HG03439 (cell line): ENCODE measurements at regions not wholly inside any gene's neighbourhood (a gene's known extent, or its start where the extent isn't known, plus 50 kb on each side); places are given as distances from the start of the nearest gene placed in this dataset.

Experiments used
- ATAC-seq: cut with Tn5 transposase; IDR thresholded peaks from one replicate; pipeline ENCODE4 v1.9.1; 2021; ENCODE audit warnings: mild to moderate bottlenecking, moderate library complexity; ENCODE audit not compliant: unreplicated experiment

DNA sequence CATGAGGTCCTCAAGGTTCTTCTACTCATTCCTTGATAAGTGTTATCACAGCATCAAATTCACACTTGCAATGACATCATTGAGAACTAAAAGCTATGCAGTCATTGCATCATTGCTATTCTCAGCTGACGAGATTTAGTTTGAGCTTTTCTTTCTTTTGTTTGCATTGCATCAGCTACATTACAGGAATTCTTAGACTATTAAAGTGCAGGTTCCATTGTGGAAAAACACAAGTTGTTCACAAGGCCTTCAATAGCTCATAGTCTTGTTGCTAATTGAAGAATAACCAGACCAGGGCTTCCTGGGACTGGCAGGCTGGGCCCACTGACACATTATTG, 139.3 kb downstream of the CXCL12 start:
- ATAC-seq = no peak

DNA sequence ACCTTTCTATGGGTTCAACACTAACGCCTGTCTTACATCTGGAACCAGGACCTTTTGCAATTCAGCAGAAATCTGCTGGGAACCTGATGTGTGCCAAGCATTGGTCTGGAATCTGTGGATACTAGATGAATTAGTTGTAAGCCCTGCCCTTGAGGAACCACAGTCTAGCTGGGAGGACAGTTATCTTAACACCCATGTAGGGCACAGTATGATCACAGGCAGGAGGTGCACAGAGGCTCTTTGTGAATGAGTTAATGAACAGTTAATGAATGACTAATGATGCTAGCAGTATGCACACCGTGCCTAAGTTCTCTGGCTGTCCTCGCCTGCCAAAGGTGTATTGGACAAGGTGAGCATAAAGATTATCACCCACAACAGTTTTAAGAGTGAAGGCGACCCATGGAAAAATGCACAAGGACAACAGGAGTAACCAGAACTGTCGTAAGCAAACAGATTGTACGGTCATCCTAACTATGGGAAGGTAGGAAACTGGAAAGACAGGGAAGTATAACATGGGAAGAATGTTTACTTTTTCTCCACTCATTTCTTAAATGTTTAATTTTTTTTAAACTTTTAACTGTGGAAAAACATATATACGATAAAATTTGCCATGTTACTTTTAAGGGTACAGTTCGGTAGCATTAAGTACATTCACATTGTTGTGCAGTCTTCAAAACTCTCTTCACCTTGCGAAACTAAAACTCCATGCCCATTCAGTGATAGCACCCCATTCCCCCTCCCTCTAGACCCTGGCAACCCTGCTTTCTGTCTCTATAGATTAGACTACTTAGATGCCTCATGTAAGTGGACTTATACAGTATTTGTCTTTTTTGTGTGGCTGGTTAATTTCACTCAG, 139.9 kb downstream of the CXCL12 start:
- ATAC-seq = no peak

DNA sequence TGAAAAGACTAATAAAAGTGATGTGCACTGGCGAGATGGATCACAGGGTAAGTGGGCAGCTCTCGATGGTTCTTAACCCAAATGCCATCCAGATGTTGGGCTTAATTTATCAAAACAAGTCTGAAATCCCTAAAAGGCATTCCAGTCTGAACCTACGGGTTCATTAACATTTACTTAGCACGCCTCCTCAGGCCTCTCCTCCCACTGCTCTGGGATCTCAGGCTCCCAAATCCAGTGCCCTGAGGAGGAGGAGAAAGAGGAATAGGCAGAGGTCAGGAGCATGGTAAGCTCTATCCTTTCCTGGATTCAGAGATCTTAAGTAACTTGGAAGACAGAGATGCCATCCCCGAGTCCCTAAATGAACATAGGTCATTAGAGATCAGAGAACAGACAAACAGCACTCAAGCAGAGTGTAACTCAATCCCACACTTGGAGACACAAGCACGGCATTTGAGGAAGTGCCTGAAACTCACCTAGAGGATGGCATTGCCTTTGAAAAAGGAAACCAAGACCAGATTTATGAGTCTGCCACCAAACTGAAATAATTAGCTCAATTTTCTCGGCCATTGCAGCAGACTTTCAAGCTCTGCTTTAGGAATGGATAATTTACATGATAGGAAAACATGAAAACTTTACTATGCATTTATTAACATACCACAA, 140.9 kb downstream of the CXCL12 start:
- ATAC-seq = no peak

DNA sequence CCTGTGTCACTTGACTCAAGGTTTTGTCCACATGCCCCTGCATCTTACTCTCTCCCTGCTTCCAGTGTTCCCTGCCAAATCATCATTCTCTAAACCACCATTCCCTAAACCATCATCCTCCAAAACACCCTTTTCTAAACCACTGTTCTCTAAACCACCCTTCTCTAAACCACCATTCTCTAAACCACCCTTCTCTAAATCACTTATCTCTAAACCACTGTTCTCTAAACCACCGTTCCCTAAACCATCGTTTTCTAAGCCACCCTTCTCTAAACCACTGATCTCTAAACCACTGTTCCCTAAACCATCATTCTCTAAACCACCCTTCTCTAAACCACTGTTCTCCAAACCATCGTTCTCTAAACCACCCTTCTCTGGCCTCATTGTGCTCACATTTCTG, 142.1 kb downstream of the CXCL12 start:
- no peak for ATAC-seq

DNA sequence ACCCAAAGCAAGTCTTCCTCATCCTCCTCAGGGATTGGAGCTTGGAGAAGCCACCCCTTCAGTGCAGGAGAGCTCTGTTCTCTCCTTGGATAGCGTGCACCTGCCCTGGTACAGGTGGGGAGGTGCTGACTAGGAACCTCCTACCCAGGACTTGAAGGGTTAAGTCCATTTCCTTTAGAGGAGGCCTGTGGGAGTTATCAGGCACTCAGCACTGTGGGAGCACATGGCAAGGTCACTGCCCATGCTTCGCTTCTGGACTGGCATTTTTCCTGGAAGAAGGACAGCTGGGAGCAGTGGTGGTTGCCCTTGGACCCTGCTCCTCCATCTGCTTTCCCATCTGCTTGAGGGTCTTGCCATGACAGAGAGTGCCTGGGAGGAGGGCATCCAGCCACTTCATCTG, 142.8 kb downstream of the CXCL12 start:
- ATAC-seq = no peak

DNA sequence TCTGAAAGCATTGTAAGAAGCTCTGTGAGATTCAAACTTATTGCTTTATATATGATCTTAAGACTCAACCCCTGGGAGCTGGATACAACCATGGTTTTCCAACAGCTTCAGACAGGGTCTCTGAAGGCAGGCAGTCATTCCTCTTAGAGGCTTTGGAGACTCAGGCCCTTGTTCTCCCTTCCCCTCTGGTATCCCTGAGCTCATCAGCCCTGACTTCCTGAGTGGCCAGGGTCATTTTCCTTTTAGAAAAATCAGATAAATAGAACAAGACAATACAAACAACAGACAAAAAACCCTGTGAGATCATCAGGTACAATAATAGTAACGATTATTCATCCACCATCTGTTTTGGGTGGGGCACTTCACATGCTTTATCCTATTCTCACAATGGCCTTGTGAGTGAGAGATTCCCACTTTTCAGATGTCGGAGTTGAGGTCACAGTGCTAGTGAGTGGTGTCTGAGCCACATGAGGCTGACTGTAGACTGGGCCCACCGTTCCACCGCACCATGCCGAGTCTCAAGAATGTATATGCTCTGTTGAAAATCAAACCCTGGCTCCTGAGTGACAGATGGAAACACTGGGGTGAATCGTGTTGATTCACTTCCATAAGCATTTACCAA, 144.2 kb downstream of the CXCL12 start:
- ATAC-seq = no peak

DNA sequence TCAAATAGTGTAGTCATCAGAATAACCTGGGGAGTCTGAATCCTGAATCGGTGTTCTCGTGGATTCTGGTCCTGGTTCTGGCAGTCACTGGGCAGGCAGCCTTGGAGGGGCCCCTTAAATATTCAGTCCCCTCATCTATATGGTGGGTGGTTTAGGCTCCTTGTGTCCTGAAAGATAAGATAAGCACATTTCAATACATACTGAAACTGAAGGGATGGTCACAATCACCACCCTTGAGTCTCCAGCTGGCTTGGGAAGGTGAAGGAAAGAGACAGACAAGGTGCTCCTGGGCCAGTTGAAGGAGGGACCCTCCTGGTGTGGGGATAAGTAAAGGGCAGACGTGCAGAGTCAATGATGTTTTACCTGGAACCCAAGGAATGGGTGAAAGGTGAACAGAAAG, 146.7 kb downstream of the CXCL12 start:
- no peak for ATAC-seq

DNA sequence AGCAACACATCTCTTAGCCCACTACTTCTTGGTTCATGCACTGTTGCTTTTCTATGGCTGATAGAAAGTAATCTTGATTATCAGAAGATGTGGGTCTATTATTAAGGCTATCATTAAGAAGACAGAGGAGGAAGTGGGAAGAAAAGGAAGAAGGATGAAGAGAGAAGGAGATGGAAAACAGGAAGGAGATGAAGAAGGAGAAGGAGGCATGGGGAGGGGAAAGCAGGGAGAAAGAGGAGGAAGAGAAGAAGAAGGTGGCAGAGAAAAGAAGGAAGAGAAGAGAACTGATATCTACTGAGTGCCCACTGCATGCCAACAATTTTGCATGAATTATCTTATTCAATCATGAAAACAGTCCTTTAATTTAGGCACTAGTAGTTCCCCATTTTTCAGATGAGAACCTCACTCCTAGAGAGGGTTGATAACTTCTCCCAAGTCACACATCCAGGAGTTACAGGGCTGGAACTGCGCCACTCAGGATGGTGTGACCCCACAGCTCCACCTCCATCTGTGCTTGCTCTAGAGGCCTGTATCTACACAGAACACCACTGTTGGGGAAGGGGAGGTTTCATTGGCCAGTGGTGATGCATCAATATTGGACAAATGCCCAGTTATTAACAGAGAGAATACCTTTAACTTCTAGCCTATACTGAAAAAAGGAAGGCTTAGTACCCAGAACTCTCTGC, 147.4 kb downstream of the CXCL12 start:
- no peak for ATAC-seq

DNA sequence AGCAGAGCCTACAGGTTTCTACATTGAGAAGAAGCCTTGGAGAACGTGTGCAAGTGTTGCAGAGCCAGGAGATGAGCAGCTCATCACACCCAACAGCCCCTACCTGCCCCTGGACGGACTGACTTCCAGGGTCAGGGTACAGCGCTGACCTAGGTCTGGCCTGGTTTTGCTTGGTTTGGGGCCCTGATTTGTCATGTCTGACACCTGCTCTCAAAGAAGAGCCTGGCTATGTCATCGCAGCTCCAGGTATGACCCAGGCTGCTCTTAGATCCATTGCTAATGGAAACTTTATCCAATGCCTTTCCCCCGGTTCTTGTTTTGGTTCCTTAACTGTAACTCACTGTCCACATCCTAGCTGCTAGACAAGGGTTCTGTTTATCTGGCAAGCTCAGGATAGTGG, 149.5 kb downstream of the CXCL12 start:
- no peak for ATAC-seq

DNA sequence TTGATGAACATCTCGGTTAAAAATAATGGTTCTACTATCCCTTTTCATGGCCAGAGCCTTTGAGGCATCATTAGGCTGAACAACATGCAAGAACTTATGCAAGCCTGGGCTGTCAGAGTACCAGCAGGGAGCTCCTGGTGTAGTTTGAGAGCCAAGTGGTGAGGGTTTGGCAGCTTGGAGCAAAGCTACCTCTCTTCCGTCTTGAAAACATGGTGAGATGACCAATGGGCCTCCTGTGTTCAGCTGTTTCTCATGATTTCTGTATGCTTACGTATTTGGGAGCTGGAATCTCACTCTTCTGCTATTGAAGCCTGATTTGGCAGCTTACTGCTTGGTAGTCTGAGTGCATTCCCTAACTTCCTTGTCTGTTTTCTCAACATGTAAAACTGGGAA, 150.4 kb downstream of the CXCL12 start:
- no peak for ATAC-seq

DNA sequence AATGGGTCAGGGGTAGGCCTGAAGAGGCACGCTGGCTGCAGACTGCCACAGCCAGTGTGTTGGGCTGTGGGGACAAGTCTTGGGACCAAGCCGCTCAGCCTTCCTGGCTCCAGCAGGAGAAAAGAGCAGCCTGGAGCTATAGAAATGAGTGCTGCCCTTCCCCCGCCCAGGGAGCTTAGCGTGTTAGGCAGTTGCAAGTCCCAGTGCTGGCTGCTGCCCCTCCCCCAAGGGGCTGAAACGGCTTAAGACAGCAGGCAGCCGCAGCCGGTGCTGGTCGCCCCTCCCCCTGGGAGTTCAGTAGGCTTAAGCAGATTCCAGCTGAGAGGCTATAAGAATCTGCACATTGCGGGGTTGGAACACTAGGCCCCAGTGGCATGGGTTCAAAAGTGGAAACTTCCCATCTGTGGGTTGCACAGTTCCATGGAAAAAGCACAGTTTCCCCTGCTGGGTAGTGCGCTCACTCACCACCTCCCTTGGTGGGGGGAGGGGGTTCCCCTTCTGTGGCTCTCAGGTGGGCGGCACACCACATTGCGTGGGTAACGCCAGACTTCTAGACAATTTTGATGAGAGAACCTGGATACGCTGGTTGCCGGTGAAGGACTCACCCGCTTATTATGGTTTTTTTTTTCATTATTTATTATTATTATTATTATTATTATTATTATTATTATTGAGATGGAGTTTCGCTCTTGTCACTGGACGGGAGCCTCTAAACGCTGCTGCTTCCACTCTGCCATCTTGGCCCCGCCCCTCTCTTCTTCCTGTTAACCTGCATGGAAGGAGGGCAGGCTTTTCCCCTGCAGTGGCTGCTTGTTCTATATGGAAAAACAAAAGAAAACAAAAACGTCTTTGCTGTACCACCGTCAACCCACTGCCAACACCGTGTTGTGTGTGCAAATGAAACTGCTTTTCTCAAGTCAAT, 151.1 kb downstream of the CXCL12 start:
- no peak for ATAC-seq

DNA sequence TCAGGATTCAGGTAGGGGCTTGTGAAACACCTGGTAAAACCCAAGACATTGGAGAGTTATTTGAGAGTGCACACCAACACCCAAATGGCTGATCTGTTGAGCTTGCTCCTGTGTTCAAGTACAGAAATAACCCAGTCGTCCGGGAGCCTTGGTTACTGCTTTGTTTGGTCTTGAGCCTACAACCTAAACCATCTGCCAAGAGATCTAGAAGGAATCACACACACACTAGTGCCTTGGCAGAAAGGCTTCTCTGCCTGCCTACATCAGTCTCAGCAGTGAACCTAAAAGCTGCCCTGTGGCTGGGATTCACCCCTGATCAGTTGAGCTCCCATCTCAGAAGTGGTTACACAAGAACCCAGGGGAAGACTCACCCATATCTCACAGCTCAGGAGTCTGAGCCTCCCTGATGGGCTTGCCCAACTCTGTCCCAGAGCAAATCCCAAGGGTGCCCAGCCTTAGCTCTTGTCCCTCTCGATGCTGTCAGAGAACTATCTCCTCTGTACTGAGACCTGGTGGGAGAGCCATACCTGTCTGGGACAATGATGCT, 167.6 kb downstream of the CXCL12 start:
- ATAC-seq = no peak

DNA sequence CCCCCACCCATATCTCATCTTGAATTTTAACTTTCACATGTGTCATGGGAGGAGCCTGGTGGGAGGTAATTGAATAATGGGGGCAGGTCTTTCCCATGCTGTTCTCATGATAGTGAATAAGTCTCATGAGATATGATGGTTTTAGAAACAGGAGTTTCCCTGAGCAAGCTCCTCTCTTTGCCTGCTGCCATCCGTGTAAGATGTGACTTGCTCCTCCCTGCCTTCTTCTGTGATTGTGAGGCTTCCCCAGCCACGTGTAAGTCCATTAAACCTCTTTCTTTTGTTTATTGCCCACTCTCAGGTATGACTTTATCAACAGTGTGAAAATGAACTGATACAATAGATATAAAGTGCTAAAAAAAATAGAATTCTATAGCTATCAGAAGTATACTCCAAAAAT, 168.8 kb downstream of the CXCL12 start:
- no peak for ATAC-seq

DNA sequence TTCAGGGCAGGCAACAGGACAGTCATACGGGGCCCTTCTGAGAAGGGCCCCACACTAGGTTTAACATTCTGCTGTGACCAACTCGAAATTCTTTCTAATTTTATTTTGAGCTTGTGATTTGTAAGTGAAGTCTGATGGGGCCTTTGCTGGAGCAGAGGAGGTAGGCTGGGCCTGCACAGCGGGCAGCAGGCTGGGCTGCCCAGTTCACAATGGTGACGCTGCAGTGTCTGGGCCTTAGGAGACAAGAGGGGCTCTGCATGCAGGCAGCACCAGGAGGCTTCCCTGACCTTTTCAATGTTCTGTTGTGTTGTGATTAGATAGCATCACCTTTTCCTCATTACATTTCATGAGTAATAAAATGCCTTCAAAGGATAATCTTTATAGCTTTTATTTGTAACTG, 175.1 kb downstream of the CXCL12 start:
- no peak for ATAC-seq

DNA sequence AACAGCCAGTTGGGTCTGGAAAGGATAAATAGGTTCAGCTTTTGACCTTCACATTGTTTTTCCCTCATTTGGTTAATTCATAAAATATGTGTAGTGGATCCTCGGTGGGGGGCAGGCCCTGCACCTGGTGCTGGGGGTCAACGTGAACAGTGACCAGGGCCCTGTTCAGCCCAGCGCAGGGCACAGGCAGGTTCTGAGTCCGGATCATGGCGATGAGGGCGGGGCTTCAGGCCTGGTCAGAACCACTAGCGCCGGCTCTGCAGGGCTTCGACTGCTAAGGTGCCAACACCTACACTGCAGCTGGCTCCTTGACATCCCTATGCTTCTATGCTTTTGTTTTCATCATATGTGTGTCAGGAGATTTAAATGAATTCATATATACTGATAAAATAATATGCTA, 177.7 kb downstream of the CXCL12 start:
- no peak for ATAC-seq

DNA sequence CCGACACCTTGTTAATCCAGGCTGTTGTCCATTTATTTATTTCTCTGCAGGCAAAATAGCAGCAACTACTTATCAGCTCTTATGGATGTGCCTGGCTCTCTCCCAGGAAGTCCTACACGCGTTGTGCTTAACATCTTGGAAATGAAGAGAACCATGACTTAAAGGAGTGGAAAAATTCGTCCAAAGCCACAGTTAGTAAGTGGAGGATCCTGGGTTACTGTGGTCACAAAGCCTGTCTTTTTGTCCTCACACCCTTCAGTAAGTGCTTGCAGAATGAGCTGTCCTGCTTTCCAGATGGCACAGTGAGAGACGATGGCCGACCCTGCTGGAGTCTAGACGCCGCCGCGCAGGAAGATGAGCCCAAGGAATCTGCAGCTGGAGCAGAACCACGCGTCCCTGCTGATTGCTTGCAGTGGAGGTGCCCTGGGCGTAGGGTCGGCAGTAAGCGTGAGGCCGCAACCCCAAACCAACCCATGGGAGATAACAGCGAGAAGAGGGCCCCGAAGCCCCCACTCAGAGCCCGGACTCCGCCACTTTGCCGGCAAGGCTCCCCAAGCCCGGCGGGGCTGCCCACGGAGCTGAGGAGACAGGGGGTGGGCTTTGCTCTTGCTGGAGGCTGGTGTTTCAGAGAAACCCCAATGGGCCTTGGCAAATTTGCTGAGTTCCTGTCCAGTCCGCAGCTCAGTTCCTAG, 178.6 kb downstream of the CXCL12 start:
- no peak for ATAC-seq

DNA sequence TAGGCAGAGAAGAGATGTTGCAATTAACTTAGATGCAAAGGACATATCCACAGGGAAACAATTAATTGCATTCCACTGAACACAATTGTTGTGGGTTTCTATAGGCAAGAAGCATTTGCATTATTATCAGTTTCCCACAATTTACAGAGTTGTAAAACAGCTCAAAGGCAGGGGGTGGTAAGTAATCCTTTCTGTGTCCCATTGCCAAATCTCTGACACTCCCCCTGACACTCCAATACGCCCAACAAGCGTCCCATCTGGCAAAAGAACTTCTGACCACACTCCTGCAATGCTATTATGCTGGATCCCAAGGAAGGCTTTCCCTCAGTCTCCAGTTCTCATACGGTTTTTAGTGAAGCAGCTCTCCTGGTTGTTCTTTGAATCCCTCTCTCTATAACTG, 179.8 kb downstream of the CXCL12 start:
- no peak for ATAC-seq

DNA sequence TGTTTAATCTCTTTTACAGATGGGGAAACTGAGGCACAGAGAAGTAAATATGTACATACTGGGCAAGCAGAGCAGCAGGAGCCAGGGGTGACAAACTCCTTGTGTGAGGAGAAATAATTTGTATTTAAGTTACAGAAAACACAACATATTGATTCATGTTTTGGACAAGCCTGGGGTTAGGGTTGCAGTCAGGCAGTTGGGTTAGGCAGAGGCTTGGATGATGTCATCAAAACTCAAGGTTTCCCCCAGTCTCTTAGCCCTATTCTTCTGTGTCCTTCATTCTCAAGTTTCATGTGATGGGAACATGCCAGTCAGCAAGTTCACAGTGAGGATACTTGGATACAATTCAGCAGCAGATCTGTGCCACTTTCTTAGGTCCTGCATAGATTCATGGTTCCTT, 181.4 kb downstream of the CXCL12 start:
- ATAC-seq = no peak

DNA sequence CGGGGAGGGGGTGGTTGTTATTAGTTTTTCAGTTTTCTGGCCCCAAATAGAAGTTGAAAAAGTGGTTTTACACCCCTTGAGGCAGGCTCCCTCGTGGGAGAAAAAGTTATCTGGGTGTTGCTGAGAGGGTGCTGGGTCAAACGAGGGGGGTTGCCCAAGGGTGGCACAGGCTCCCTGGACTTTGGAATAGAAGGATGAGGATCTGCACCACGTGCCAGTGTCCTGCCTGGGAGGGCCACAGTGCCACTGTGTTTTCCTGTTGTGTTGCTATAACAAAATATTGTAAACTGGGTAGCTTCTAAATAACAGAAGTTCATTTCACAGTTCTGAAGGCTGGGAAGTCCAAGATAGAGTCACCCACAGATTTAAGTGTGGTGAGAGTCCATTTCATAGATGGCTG, 181.9 kb downstream of the CXCL12 start:
- no peak for ATAC-seq

DNA sequence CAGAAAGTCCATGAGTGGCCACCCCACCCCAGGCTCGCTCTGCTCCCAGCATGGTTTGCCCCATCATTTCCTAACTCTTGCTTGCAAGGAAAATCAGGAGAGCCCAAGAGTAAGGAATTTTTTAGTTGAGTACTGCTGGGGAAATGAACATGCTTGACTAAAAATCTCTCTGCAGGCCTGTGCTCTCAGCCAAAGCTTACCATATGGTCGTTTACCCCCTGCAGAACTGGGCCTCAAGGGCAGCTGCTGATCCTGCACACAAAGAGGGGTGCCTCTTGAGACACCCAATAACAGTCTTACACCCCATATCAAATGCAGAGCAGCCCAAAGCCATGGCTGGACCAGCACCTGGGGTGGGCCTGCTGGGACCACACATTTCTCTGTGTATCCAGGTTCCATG, 183.2 kb downstream of the CXCL12 start:
- ATAC-seq = no peak
